ENCODE measurements at regions not wholly inside any gene's neighbourhood (a gene's known extent, or its start where the extent isn't known, plus 50 kb on each side); places are given as distances from the start of the nearest gene placed in this dataset.
"Not testable (repeated sequence)": the region's sequence is repeated elsewhere in the genome, so short reads cannot be mapped to it uniquely, and the experiment has no call there.

- DNase-seq, result no peak
Observed at GRCh38 chr4:156146571-156146970, 192.9 kb upstream of the CTSO start.

- DNase-seq, result no peak
Observed at GRCh38 chr4:156144961-156145360, 191.3 kb upstream of the CTSO start.

GRCh38 chr4:156138781-156139280 lies 185.2 kb upstream of the CTSO start:
- DNase-seq, result no peak

GRCh38 chr4:156137679-156138473 lies 184.2 kb upstream of the CTSO start:
- DNase-seq, result no peak

GRCh38 chr4:156132196-156132595 lies 178.5 kb upstream of the CTSO start:
- no peak for DNase-seq

- no peak for DNase-seq
Observed at GRCh38 chr4:156128616-156129015, 174.9 kb upstream of the CTSO start.

- no peak for DNase-seq
Observed at GRCh38 chr4:156118507-156119220, 165.0 kb upstream of the CTSO start.

GRCh38 chr4:156117743-156118142 lies 164.1 kb upstream of the CTSO start:
- no peak for DNase-seq

- no peak for DNase-seq
Observed at GRCh38 chr4:156116991-156117390, 163.3 kb upstream of the CTSO start.

- DNase-seq, result no peak
Observed at GRCh38 chr4:156113138-156113765, 159.6 kb upstream of the CTSO start.

- no peak for DNase-seq
Observed at GRCh38 chr4:156111686-156112085, 158.0 kb upstream of the CTSO start.

GRCh38 chr4:156109943-156110900 lies 156.6 kb upstream of the CTSO start:
- DNase-seq, result no peak

- not testable (repeated sequence) for DNase-seq
Observed at GRCh38 chr4:156109087-156109486, 155.4 kb upstream of the CTSO start.

GRCh38 chr4:156103311-156103710 lies 149.6 kb upstream of the CTSO start:
- no peak for DNase-seq

GRCh38 chr4:156102411-156102810 lies 148.7 kb upstream of the CTSO start:
- no peak for DNase-seq

- no peak for DNase-seq
Observed at GRCh38 chr4:156101571-156101970, 147.9 kb upstream of the CTSO start.

- no peak for DNase-seq
Observed at GRCh38 chr4:156100651-156101050, 147.0 kb upstream of the CTSO start.

GRCh38 chr4:156098805-156099204 lies 145.1 kb upstream of the CTSO start:
- no peak for DNase-seq

GRCh38 chr4:156085100-156085499 lies 131.4 kb upstream of the CTSO start:
- DNase-seq, result no peak

GRCh38 chr4:156084373-156084772 lies 130.7 kb upstream of the CTSO start:
- DNase-seq, result no peak

- no peak for DNase-seq
Observed at GRCh38 chr4:156073976-156074375, 120.3 kb upstream of the CTSO start.

GRCh38 chr4:156060661-156061060 lies 107.0 kb upstream of the CTSO start:
- no peak for DNase-seq

- no peak for DNase-seq
Observed at GRCh38 chr4:156053174-156053573, 99.5 kb upstream of the CTSO start.
